ENCODE measurements at regions not wholly inside any gene's neighbourhood (a gene's known extent, or its start where the extent isn't known, plus 50 kb on each side); places are given as distances from the start of the nearest gene placed in this dataset.
"Not testable (repeated sequence)": the region's sequence is repeated elsewhere in the genome, so short reads cannot be mapped to it uniquely, and the experiment has no call there.

GRCh38 chr5:167296661-167297060 is 994.8 kb upstream of the WWC1 start (continued):
- TF ChIP-seq EGR1 (IDR thresholded peaks at IDR 0.05; ENCODE audit: borderline replicate concordance in 1 of 2, low read depth in 2 of 2, low read length in 2 of 2) (no peak), CEBPB (IDR thresholded peaks at IDR 0.05; ENCODE audit: borderline replicate concordance in 1 of 2, low read depth in 2 of 2, low read length in 2 of 2) (no peak), ATF7 (IDR thresholded peaks at IDR 0.05; ENCODE audit: low read depth) (no peak), TAF1 (IDR thresholded peaks at IDR 0.05; ENCODE audit: borderline replicate concordance, low read depth, low read length) (no peak)

- POLR2A ChIA-PET; in situ Hi-C loops (cut with MboI); ATAC-seq: not testable (repeated sequence)
Measured at GRCh38 chr5:167299861-167300260, 991.6 kb upstream of the WWC1 start.

GRCh38 chr5:167303582-167303981 is 987.9 kb upstream of the WWC1 start:
- DNase-seq (ENCODE audit: low read depth, low spot score) (no peak), ATAC-seq (no peak), FAIRE-seq (no peak)
- no peak overlapping the region for H3K4me3 ChIP-seq
- RAD21 ChIA-PET (ENCODE audit: unreplicated experiment), result no interaction called here
- H3K9me3 ChIP-seq (replicated peaks; ENCODE audit: control insufficient read depth, insufficient read depth, low read length), result no peaks in the 10 kb centered on the region
- H3K27me3 ChIP-seq (replicated peaks in 1 of 2; ENCODE audit: control insufficient read depth in 2 of 2, insufficient read depth in 2 of 2, low read length in 1 of 2), result no peaks in the 10 kb centered on the region
- SMC1A ChIA-PET (ENCODE audit: uncharacterized antibody, unreplicated experiment), result no interaction called here
- CTCF ChIA-PET, result no interaction called here
- H3K79me2 ChIP-seq (ENCODE audit: control insufficient read depth, insufficient read depth, low read length), result no peaks in the 10 kb centered on the region
- 28% methylated on average over 3 of the region's 3 CpGs for WGBS (ENCODE audit: insufficient coverage, insufficient replicate concordance, low lambda C conversion rate, missing lambda C conversion rate)
- no peaks in the 10 kb centered on the region for H4K20me1 ChIP-seq (ENCODE audit: control insufficient read depth, insufficient read depth)
- H3K36me3 ChIP-seq (ENCODE audit: control insufficient read depth in 2 of 2, insufficient read depth in 2 of 2, low read length in 1 of 2), result no peaks in the 10 kb centered on the region
- BruUV-seq (replicated peaks), result no TSS peak
- in situ Hi-C loops (cut with MboI), result no loop called here
- no peak overlapping the region for H2AFZ ChIP-seq (ENCODE audit: control insufficient read depth, low read depth, low read length)
- POLR2A ChIA-PET, result no interaction called here
- no peak overlapping the region for H3K4me2 ChIP-seq (ENCODE audit: control insufficient read depth, insufficient read depth)
- H3K4me1 ChIP-seq (ENCODE audit: control insufficient read depth, insufficient read depth, low read length), result no peaks in the 10 kb centered on the region
- no peak overlapping the region for H3K27ac ChIP-seq (ENCODE audit: control insufficient read depth, insufficient read depth)
- H3K9ac ChIP-seq (ENCODE audit: control insufficient read depth, insufficient read depth, low read length), result no peak overlapping the region
- intact Hi-C loops (cut with micrococcal nuclease; ENCODE audit: unreplicated experiment), result no loop called here
- TF ChIP-seq FOXM1 (IDR thresholded peaks at IDR 0.05; ENCODE audit: low read depth, low read length), result no peak
- TF ChIP-seq USF1 (IDR thresholded peaks at IDR 0.05; ENCODE audit: borderline replicate concordance, extremely low read length, insufficient read depth, low read depth, low read length), result no peak
- TF ChIP-seq ETV6 (conservative IDR thresholded peaks at IDR 0.05 in 1 of 2, IDR thresholded peaks at IDR 0.05 in 1 of 2; ENCODE audit: borderline replicate concordance in 1 of 2, low read depth in 1 of 2), result no peak
- TF ChIP-seq BHLHE40 (IDR thresholded peaks at IDR 0.05; ENCODE audit: borderline replicate concordance in 1 of 2, low read depth in 2 of 2, low read length in 1 of 2), result no peak
- TF ChIP-seq CUX1 (IDR thresholded peaks at IDR 0.05; ENCODE audit: insufficient replicate concordance, low read depth, low read length), result no peak

More at GRCh38 chr5:167299861-167300260, 991.6 kb upstream of the WWC1 start:
- DNase-seq (ENCODE audit: low read depth, low spot score); BruUV-seq (replicated peaks); intact Hi-C loops (cut with micrococcal nuclease; ENCODE audit: unreplicated experiment); H3K79me2 ChIP-seq (ENCODE audit: control insufficient read depth, insufficient read depth, low read length); SMC1A ChIA-PET (ENCODE audit: uncharacterized antibody, unreplicated experiment); H3K4me2 ChIP-seq (ENCODE audit: control insufficient read depth, insufficient read depth); H3K27ac ChIP-seq (ENCODE audit: control insufficient read depth, insufficient read depth); FAIRE-seq; CTCF ChIA-PET; H2AFZ ChIP-seq (ENCODE audit: control insufficient read depth, low read depth, low read length); H3K9me3 ChIP-seq (replicated peaks; ENCODE audit: control insufficient read depth, insufficient read depth, low read length); H3K27me3 ChIP-seq (replicated peaks in 1 of 2; ENCODE audit: control insufficient read depth in 2 of 2, insufficient read depth in 2 of 2, low read length in 1 of 2); H3K36me3 ChIP-seq (ENCODE audit: control insufficient read depth in 2 of 2, insufficient read depth in 2 of 2, low read length in 1 of 2); H4K20me1 ChIP-seq (ENCODE audit: control insufficient read depth, insufficient read depth); H3K9ac ChIP-seq (ENCODE audit: control insufficient read depth, insufficient read depth, low read length); H3K4me1 ChIP-seq (ENCODE audit: control insufficient read depth, insufficient read depth, low read length); H3K4me3 ChIP-seq; RAD21 ChIA-PET (ENCODE audit: unreplicated experiment): not testable (repeated sequence)
- WGBS (ENCODE audit: insufficient coverage, insufficient replicate concordance, low lambda C conversion rate, missing lambda C conversion rate), result 28% methylated on average over 7 of the region's 7 CpGs

All from GM12878 (cell line).